ENCODE measurements at regions not wholly inside any gene's neighbourhood (a gene's known extent, or its start where the extent isn't known, plus 50 kb on each side); places are given as distances from the start of the nearest gene placed in this dataset.

DNA sequence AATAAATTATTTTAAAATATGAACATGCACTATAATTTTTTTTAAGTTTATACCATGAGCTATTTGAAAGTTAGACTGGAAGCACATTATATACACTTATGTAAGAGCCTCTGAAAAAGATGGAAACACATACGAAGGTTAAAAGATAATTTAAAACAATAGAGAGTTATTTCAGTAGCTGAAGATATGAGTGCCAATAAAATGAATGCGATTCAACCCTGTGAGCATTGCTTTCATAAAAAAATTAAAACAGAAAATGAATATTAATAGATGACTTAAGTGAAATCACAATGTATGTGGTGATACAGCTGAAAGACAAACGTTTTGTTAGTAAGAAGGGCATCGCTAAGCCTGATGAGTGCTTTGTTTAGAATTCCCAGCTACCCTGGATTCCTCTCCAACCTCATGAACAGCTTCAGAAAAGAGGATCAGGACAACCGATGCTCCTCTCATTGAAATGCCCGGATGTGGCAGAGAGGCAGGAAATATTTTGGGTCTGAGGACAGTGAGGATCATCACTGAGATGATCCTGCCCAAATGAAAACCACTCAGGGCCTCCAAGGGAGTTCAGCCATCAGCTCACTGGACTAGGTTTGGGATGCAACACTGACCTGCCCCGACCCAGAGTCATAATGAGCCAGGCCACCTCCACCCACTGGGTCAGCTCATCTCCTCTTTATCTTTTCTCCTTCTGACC, 60.2 kb upstream of the TOP3B start:
- no peak for DNase-seq (ENCODE audit: low read depth)
- TF ChIP-seq, protein P1, sequence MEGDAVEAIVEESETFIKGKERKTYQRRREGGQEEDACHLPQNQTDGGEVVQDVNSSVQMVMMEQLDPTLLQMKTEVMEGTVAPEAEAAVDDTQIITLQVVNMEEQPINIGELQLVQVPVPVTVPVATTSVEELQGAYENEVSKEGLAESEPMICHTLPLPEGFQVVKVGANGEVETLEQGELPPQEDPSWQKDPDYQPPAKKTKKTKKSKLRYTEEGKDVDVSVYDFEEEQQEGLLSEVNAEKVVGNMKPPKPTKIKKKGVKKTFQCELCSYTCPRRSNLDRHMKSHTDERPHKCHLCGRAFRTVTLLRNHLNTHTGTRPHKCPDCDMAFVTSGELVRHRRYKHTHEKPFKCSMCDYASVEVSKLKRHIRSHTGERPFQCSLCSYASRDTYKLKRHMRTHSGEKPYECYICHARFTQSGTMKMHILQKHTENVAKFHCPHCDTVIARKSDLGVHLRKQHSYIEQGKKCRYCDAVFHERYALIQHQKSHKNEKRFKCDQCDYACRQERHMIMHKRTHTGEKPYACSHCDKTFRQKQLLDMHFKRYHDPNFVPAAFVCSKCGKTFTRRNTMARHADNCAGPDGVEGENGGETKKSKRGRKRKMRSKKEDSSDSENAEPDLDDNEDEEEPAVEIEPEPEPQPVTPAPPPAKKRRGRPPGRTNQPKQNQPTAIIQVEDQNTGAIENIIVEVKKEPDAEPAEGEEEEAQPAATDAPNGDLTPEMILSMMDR (IDR thresholded peaks at IDR 0.05; ENCODE audit: insufficient read depth, low read depth, low read length, missing control alignments), result no peak
- no peak overlapping the region; the same call in 1 of the 2 replicates for H3K4me3 ChIP-seq (ENCODE audit: low read depth, low read length)

DNA sequence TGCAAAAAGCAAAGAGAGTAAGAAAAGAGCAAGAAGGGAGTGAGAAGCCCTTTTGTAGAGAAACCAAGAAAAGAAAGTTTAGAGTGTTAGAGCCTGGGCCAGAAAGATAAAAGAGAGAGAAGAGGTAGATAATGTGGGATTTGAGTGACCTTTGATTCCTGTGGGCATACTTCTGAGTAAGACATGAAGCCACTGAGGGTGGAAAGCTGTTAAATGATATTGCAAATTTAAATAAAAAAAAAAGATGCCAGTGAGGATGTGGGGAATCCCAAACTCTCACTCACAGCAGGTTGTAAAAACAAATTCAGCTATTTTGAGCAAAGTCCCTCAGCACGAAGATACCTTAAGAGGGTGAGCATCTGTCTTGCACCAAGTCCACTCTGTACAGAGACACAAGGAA, 59.4 kb upstream of the TOP3B start:
- H3K4me3 ChIP-seq (ENCODE audit: low read depth, low read length), result no peak overlapping the region; the same call in 1 of the 2 replicates
- DNase-seq (ENCODE audit: low read depth), result peak; percentile 56
- TF ChIP-seq, protein P1 (IDR thresholded peaks at IDR 0.05; ENCODE audit: insufficient read depth, low read depth, low read length, missing control alignments), result no peak

DNA sequence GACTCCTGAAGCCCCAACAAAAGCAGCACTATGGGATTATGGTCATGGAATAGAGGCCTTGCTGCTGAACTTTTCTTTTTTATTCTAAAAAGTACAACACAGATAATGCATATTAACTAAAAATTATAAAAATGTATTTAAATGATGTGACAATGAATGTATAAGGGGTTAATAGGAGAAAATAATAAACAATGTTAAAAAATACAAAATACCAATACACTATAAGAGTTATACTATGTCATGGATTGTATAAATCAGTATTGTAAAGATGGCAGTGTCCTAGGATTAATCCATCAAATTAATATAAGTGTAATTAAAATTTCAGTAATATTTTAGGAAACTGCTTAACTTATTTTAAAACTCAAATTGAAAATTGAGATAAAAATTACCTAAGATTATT, 58.3 kb upstream of the TOP3B start:
- no peak for DNase-seq (ENCODE audit: low read depth)
- TF ChIP-seq, protein P1 (IDR thresholded peaks at IDR 0.05; ENCODE audit: insufficient read depth, low read depth, low read length, missing control alignments), result no peak
- no peak overlapping the region for H3K4me3 ChIP-seq (ENCODE audit: low read depth, low read length)

DNA sequence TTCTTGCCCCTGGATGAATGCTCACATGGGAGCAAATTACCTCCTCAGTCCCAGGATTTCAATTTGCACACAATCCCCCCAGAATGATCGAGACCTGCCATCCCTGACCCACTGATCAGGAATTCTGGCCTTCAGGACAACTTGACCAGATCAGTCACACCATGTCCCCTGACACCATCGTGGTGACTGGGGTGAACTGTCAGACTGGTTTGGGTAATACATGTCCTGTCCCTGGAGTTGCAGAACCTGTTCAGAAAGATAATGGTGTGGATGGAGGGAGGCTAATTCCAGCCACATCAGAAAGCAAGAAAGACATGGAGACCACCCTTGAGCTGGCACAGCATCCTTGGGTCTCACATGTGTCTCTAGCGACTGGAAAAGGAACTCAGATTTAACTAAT, 57.9 kb upstream of the TOP3B start:
- no peak for DNase-seq (ENCODE audit: low read depth)
- TF ChIP-seq, protein P1 (IDR thresholded peaks at IDR 0.05; ENCODE audit: insufficient read depth, low read depth, low read length, missing control alignments), result no peak
- no peak overlapping the region for H3K4me3 ChIP-seq (ENCODE audit: low read depth, low read length)

DNA sequence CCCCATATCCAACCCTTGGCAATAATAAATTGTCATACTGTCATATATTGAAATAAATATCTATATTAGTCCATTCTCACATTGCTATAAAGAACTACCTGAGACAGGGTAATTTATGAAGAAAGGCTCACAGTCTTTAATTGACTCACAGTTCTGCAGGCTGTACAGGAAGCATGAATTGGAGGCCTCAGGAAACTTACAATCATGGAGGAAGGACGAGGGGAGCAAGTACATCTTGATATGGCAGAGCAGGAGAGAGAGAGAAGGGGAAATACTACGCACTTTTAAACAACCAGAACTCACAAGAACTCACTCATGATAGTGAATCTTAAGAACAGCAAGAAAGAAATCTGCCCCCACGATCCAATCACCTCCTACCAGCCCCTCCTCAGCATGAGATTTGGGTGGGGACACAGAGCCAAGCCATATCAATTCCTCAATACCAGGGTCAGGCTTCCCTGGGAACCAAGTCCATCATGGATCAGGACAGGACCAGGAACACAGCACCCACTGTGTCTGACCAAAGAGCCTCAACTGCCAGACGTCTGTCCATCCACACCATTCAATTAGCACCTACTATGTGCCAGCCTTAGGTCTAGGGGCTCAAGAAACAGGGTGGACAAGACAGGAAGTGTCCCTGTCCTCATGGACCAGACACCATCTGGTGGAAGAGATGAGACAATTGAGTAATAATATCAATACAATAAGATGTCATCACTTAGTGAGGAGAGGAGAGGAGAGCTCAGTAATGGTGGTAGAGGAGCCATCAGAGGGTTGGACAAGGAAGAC, 56.9 kb upstream of the TOP3B start:
- no peak for DNase-seq (ENCODE audit: low read depth)
- TF ChIP-seq, protein P1 (IDR thresholded peaks at IDR 0.05; ENCODE audit: insufficient read depth, low read depth, low read length, missing control alignments), result no peak

DNA sequence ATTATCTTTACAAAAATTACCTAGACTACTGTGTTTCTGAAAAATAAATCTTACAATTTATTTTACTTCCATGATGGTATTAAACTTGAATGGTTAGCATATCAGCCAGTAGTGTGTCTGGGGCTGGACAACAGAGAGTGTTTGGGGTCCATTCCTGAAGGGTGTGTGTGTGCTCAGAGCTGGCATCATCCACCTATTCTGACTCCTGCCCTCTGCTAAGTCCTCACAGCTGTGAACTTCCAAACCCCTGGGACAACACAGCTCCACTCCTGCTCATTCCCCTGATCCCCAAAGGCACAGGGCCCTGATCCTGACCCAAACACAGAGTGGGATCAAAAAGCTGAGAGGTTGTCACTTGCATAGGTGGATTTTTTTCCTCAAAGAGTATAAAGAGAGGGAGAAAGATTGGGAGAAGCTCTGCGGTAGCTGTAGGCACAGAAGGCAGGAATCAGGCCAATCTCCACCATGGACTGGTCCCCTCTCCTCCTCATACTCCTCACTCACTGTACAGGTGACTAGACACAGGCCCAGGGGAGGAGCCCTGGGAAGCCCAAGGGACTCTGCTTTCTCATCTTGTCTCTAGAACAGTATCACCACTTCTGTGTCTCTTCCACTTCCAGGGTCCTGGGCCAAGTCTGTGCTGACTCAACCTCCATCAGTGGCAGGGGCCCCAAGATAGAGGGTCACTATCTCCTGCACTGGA, 55.7 kb upstream of the TOP3B start:
- TF ChIP-seq, protein P1 (IDR thresholded peaks at IDR 0.05; ENCODE audit: insufficient read depth, low read depth, low read length, missing control alignments), result no peak
- H3K4me3 ChIP-seq (ENCODE audit: low read depth, low read length), result no peak overlapping the region
- DNase-seq (ENCODE audit: low read depth), result no peak

More for the DNA sequence above, 56.9 kb upstream of the TOP3B start:
- no peak overlapping the region for H3K4me3 ChIP-seq (ENCODE audit: low read depth, low read length)

All from GM12865 (cell line).